AG04449 (cell line): ENCODE measurements at regions not wholly inside any gene's neighbourhood (a gene's known extent, or its start where the extent isn't known, plus 50 kb on each side); places are given as distances from the start of the nearest gene placed in this dataset.
"Not testable (repeated sequence)": the region's sequence is repeated elsewhere in the genome, so short reads cannot be mapped to it uniquely, and the experiment has no call there.

Experiments used
- CTCF ChIA-PET: fragments of 350-600 bp; formaldehyde crosslinking; extraction: SDS; loops from one replicate; lab custom pipeline; 2021; ENCODE audit warnings: antibody characterized with exemption; lab: Yijun Ruan, JAX
- POLR2A ChIA-PET: fragments of 400-600, 350-600 bp; formaldehyde crosslinking; extraction: SDS; loops from one replicate; lab custom pipeline; 2020; ENCODE audit warnings: antibody characterized with exemption, inconsistent platforms; lab: Yijun Ruan, JAX
- DNase-seq: peaks from one replicate; pipeline ENCODE4 v3.0.0-alpha.2; 2010; ENCODE audit warnings: low read depth, low spot score
- H3K4me3 ChIP-seq: 2 replicates; pipeline ENCODE4 v1.5.1; 2011; ENCODE audit warnings: low read depth, mild to moderate bottlenecking, control low read depth, low read length
- TF ChIP-seq, protein P1 (sequence below): IDR thresholded peaks from one replicate; pipeline ENCODE4 v1.5.1; 2011; ENCODE audit warnings: mild to moderate bottlenecking, moderate library complexity, low read length, control low read depth, inconsistent platforms; ENCODE audit not compliant: insufficient read depth; ENCODE audit errors: missing control alignments

DNA sequence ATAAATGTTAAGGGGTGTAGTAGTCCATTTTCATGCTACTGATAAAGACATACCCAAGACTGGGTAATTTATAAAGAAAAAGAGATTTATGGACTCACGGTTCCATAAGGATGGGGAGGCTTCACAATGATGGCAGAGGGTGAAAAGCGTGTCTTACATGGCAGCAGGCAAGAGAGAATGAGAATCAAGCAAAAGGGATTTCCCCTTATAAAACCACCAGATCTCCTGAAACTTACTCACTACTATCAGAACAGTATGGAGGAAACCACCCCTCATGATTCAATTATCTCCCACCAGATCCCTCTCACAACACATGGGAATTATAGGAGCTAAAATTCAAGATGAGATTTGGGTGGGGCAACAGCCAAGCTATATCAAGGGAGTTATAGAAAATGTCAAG, 329.2 kb downstream of the DTHD1 start:
- no peak overlapping the region for H3K4me3 ChIP-seq
- no peak for DNase-seq
- POLR2A ChIA-PET, result no interaction called here
- TF ChIP-seq, protein P1, sequence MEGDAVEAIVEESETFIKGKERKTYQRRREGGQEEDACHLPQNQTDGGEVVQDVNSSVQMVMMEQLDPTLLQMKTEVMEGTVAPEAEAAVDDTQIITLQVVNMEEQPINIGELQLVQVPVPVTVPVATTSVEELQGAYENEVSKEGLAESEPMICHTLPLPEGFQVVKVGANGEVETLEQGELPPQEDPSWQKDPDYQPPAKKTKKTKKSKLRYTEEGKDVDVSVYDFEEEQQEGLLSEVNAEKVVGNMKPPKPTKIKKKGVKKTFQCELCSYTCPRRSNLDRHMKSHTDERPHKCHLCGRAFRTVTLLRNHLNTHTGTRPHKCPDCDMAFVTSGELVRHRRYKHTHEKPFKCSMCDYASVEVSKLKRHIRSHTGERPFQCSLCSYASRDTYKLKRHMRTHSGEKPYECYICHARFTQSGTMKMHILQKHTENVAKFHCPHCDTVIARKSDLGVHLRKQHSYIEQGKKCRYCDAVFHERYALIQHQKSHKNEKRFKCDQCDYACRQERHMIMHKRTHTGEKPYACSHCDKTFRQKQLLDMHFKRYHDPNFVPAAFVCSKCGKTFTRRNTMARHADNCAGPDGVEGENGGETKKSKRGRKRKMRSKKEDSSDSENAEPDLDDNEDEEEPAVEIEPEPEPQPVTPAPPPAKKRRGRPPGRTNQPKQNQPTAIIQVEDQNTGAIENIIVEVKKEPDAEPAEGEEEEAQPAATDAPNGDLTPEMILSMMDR, result no peak
- CTCF ChIA-PET, result no interaction called here

DNA sequence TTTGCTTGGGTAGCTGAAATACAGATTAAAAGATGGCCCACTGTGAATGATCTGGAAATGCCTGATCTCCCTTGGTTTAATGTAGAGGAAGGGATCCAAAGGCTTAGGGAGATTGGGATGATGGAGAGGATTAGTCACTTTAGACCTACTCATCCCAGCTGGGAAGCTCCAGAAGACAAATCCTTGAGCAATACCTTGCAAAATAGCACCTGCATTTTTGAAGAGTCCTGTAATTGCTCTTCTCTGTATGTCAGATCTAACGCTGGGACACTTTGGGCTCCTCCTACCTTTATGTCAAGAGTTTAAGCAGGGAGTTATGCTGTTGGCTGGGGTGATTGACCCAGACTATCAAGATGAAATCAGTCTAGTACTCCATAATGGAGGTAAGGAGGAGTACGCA, 331.7 kb downstream of the DTHD1 start:
- CTCF ChIA-PET, H3K4me3 ChIP-seq, POLR2A ChIA-PET, DNase-seq: not testable (repeated sequence)

GRCh38 chr4:36614011-36614410, 332.6 kb downstream of the DTHD1 start:
- POLR2A ChIA-PET, result no interaction called here
- DNase-seq, result no peak
- no peak overlapping the region for H3K4me3 ChIP-seq
- TF ChIP-seq, protein P1, result no peak
- CTCF ChIA-PET, result no interaction called here

- ChIA-PET CTCF (no interaction called here), POLR2A (no interaction called here)
- TF ChIP-seq, protein P1, result no peak
- no peak overlapping the region for H3K4me3 ChIP-seq
- DNase-seq, result no peak
These were observed 336.7 kb downstream of the DTHD1 start for GRCh38 chr4:36618102-36618501.

DNA sequence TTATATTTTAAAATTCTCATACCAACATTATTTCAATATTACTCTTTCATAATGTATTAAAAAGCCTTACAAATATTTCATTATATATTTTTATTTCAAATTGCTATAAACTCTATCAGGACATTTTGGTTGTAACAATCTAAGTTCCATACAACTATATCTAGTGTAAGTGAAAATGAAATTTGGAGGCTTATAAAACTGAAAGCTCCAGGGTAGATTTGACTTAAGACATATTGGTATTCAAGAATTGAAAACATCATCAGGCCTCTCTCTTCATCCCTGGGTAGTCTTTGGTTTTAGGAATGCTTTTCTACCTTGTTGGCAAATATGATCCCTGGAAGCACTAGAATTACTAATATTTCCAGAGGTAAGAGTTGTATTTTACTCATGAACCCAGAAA, 342.6 kb downstream of the DTHD1 start:
- TF ChIP-seq, protein P1, result no peak
- no peak overlapping the region for H3K4me3 ChIP-seq
- ChIA-PET POLR2A (no interaction called here), CTCF (no interaction called here)
- DNase-seq, result no peak

DNA sequence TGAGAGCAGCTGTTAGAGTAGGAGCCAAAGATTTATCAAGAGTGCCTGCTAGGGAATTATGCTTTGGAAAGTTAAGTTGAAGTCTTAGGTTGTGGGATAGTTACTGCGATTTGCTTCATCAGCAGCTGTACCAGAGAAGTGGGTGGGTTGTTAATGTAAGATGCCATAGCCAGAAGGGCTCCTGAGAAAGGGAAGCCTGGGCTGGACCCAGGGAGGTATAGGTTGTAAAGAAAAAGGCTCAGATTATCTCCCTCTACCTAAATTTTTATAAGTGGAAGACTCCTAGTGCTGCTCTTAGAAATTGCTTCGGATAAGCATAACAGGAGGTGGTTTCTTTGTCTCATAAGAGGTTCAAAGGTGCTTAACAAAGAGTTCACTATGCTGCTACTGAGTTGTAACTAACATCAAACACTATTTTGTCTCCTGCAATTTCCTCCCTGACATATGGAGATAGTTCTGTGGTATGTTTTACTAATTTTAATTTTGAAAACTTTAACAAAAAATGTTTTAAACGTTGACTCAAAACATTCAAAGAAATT, 356.9 kb downstream of the DTHD1 start:
- no peak overlapping the region for H3K4me3 ChIP-seq
- CTCF ChIA-PET, result no interaction called here
- POLR2A ChIA-PET, result no interaction called here

GRCh38 chr4:36640876-36641275, 359.5 kb downstream of the DTHD1 start:
- TF ChIP-seq, protein P1, result no peak
- no peak for DNase-seq
- CTCF ChIA-PET, result no interaction called here
- no peak overlapping the region for H3K4me3 ChIP-seq
- POLR2A ChIA-PET, result no interaction called here

More for the DNA sequence above, 356.9 kb downstream of the DTHD1 start:
- DNase-seq, result no peak
- TF ChIP-seq, protein P1, result no peak
